Choroid plexus epithelial cell (primary cell): ENCODE measurements at regions not wholly inside any gene's neighbourhood (a gene's known extent, or its start where the extent isn't known, plus 50 kb on each side); places are given as distances from the start of the nearest gene placed in this dataset.

ENCODE experiments used
- DNase-seq: peaks from one replicate; pipeline ENCODE4 v3.0.0-alpha.2; 2010; ENCODE audit warnings: low read depth
- H3K4me3 ChIP-seq: 2 replicates; pipeline ENCODE4 v1.5.1; 2011; ENCODE audit warnings: low read depth, mild to moderate bottlenecking, control low read depth, low read length, moderate library complexity
- CTCF ChIP-seq: conservative IDR thresholded peaks from 2 replicates; pipeline ENCODE4 v1.5.1; 2011; ENCODE audit warnings: low read depth, mild to moderate bottlenecking, control low read depth, inconsistent platforms, low read length, moderate library complexity

GRCh38 chr6:88365656-88366055, 199.5 kb upstream of the CNR1 start:
- no peak overlapping the region for H3K4me3 ChIP-seq
- no peak for TF ChIP-seq CTCF
- peak; percentile 30 for DNase-seq

GRCh38 chr6:88365230-88365629, 199.1 kb upstream of the CNR1 start:
- TF ChIP-seq CTCF: no peak
- H3K4me3 ChIP-seq: no peak overlapping the region
- peak; percentile 71 for DNase-seq

GRCh38 chr6:88361754-88362153, 195.6 kb upstream of the CNR1 start:
- H3K4me3 ChIP-seq: no peak overlapping the region
- DNase-seq: no peak
- no peak for TF ChIP-seq CTCF

- no peak for DNase-seq
- TF ChIP-seq CTCF: no peak
These were observed 195.2 kb upstream of the CNR1 start for GRCh38 chr6:88361298-88361697.

GRCh38 chr6:88360203-88360797, 194.2 kb upstream of the CNR1 start:
- no peak overlapping the region for H3K4me3 ChIP-seq
- peak; percentile 88 for DNase-seq
- TF ChIP-seq CTCF: no peak

More at GRCh38 chr6:88361298-88361697, 195.2 kb upstream of the CNR1 start:
- no peak overlapping the region for H3K4me3 ChIP-seq

GRCh38 chr6:88359530-88360202, 193.5 kb upstream of the CNR1 start:
- TF ChIP-seq CTCF: peak; percentile 10
- DNase-seq: no peak
- H3K4me3 ChIP-seq: no peak overlapping the region

- peak; percentile 73 for DNase-seq
- H3K4me3 ChIP-seq: no peak overlapping the region
- no peak for TF ChIP-seq CTCF
These were observed 192.7 kb upstream of the CNR1 start for GRCh38 chr6:88358846-88359245.
